Ammon's horn (tissue), 1 donor: ENCODE measurements at regions not wholly inside any gene's neighbourhood (a gene's known extent, or its start where the extent isn't known, plus 50 kb on each side); places are given as distances from the start of the nearest gene placed in this dataset.

ENCODE experiments used
- DNase-seq: peaks from one replicate; pipeline ENCODE4 v3.0.0-alpha.2; 2016; ENCODE audit warnings: low spot score

GRCh38 chr7:51680594-51681399, 364.2 kb upstream of the COBL start:
- peak; percentile 18 for DNase-seq

- no peak for DNase-seq
Observed at GRCh38 chr7:51679358-51679757, 362.7 kb upstream of the COBL start.

- DNase-seq, result peak; percentile 33
Observed at GRCh38 chr7:51666751-51667150, 350.1 kb upstream of the COBL start.

GRCh38 chr7:51666266-51666665, 349.7 kb upstream of the COBL start:
- no peak for DNase-seq

- DNase-seq, result peak; percentile 21
Observed at GRCh38 chr7:51665045-51665780, 348.6 kb upstream of the COBL start.

GRCh38 chr7:51660516-51660915, 343.9 kb upstream of the COBL start:
- no peak for DNase-seq

- DNase-seq, result no peak
Observed at GRCh38 chr7:51658684-51659083, 342.1 kb upstream of the COBL start.

GRCh38 chr7:51647931-51648351, 331.3 kb upstream of the COBL start:
- DNase-seq, result peak; percentile 81

- DNase-seq, result no peak
Observed at GRCh38 chr7:51647486-51647885, 330.9 kb upstream of the COBL start.

GRCh38 chr7:51645702-51646298, 329.2 kb upstream of the COBL start:
- no peak for DNase-seq

GRCh38 chr7:51645255-51645654, 328.6 kb upstream of the COBL start:
- no peak for DNase-seq

- DNase-seq, result no peak
Observed at GRCh38 chr7:51644216-51644615, 327.6 kb upstream of the COBL start.

- no peak for DNase-seq
Observed at GRCh38 chr7:51640841-51641240, 324.2 kb upstream of the COBL start.

- DNase-seq, result peak; percentile 18
Observed at GRCh38 chr7:51639661-51640334, 323.2 kb upstream of the COBL start.

GRCh38 chr7:51636503-51636902, 319.9 kb upstream of the COBL start:
- DNase-seq, result no peak

- no peak for DNase-seq
Observed at GRCh38 chr7:51635775-51636174, 319.2 kb upstream of the COBL start.

- no peak for DNase-seq
Observed at GRCh38 chr7:51634538-51634937, 317.9 kb upstream of the COBL start.

GRCh38 chr7:51634025-51634424, 317.4 kb upstream of the COBL start:
- DNase-seq, result no peak

GRCh38 chr7:51633596-51633995, 317.0 kb upstream of the COBL start:
- no peak for DNase-seq

- DNase-seq, result no peak
Observed at GRCh38 chr7:51633006-51633405, 316.4 kb upstream of the COBL start.

GRCh38 chr7:51630933-51631332, 314.3 kb upstream of the COBL start:
- no peak for DNase-seq

GRCh38 chr7:51629206-51629605, 312.6 kb upstream of the COBL start:
- no peak for DNase-seq
